ENCODE measurements at regions not wholly inside any gene's neighbourhood (a gene's known extent, or its start where the extent isn't known, plus 50 kb on each side); places are given as distances from the start of the nearest gene placed in this dataset.

DNA sequence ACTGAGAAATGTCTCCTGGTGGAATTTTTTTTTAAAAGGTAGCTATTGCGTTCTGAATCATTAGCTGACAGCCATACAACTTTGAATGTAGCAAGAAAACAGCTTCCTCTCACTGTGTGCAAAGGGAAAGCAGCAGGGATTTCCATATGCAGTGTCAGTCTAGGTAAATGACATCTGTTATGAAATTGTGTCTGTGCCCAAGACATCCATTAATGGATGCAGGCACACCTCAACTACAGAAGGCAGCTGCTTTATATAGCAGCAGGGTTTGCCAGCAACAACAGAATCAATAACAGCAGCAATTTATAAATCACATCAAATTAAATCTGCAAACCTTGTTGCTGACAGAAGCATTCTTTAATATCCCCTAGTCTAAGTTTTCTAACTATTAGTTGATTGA is 745.3 kb upstream of the RAG2 start:
- TF ChIP-seq CTCF (IDR thresholded peaks at IDR 0.05; ENCODE audit: insufficient read depth, low read depth, low read length) (no peak), EZH2 (IDR thresholded peaks at IDR 0.05; ENCODE audit: insufficient read depth, low read length) (no peak)
